NCI-H146 (cell line): ENCODE measurements at regions not wholly inside any gene's neighbourhood (a gene's known extent, or its start where the extent isn't known, plus 50 kb on each side); places are given as distances from the start of the nearest gene placed in this dataset.

Source experiments
- DNase-seq: peaks from one replicate; lab custom pipeline; 2025; lab: John Stamatoyannopoulos, UW

GRCh38 chr2:6354546-6354945, 511.2 kb downstream of the CMPK2 start:
- no peak for DNase-seq

- DNase-seq, result no peak
Measured at GRCh38 chr2:6355886-6356761, 509.6 kb downstream of the CMPK2 start.

GRCh38 chr2:6358546-6358945, 507.2 kb downstream of the CMPK2 start:
- DNase-seq, result no peak

GRCh38 chr2:6358985-6359384, 506.7 kb downstream of the CMPK2 start:
- no peak for DNase-seq

- no peak for DNase-seq
Measured at GRCh38 chr2:6359964-6360363, 505.7 kb downstream of the CMPK2 start.

GRCh38 chr2:6362671-6363450, 502.8 kb downstream of the CMPK2 start:
- no peak for DNase-seq

GRCh38 chr2:6368281-6368680, 497.4 kb downstream of the CMPK2 start:
- DNase-seq, result no peak

- DNase-seq, result no peak
Measured at GRCh38 chr2:6369266-6369665, 496.4 kb downstream of the CMPK2 start.

GRCh38 chr2:6370753-6371551, 494.8 kb downstream of the CMPK2 start:
- DNase-seq, result no peak

- DNase-seq, result no peak
Measured at GRCh38 chr2:6372317-6372901, 493.3 kb downstream of the CMPK2 start.

GRCh38 chr2:6381326-6381725, 484.4 kb downstream of the CMPK2 start:
- DNase-seq, result no peak

GRCh38 chr2:6384341-6384740, 481.4 kb downstream of the CMPK2 start:
- peak; percentile 30 for DNase-seq

- DNase-seq, result no peak
Measured at GRCh38 chr2:6392354-6392753, 473.4 kb downstream of the CMPK2 start.

GRCh38 chr2:6392966-6393365, 472.7 kb downstream of the CMPK2 start:
- DNase-seq, result no peak

GRCh38 chr2:6393819-6394218, 471.9 kb downstream of the CMPK2 start:
- no peak for DNase-seq

GRCh38 chr2:6394276-6394675, 471.4 kb downstream of the CMPK2 start:
- peak; percentile 0 for DNase-seq

- DNase-seq, result no peak
Measured at GRCh38 chr2:6398421-6398820, 467.3 kb downstream of the CMPK2 start.

- DNase-seq, result no peak
Measured at GRCh38 chr2:6401301-6401700, 464.4 kb downstream of the CMPK2 start.

- no peak for DNase-seq
Measured at GRCh38 chr2:6408057-6408456, 457.6 kb downstream of the CMPK2 start.

GRCh38 chr2:6410313-6410712, 455.4 kb downstream of the CMPK2 start:
- DNase-seq, result no peak

GRCh38 chr2:6412533-6413091, 453.1 kb downstream of the CMPK2 start:
- DNase-seq, result no peak

GRCh38 chr2:6417050-6417449, 448.7 kb downstream of the CMPK2 start:
- no peak for DNase-seq
